ENCODE measurements at regions not wholly inside any gene's neighbourhood (a gene's known extent, or its start where the extent isn't known, plus 50 kb on each side); places are given as distances from the start of the nearest gene placed in this dataset.

GRCh38 chr21:31548688-31549087 is 110.8 kb upstream of the SOD1 start:
- TF ChIP-seq CBFB (CRISPR knock-in tag; IDR thresholded peaks at IDR 0.05; ENCODE audit: low read depth), result no peak
- TF ChIP-seq ZNF396 (CRISPR knock-in tag; IDR thresholded peaks at IDR 0.05; ENCODE audit: borderline replicate concordance), result no peak
- TF ChIP-seq MAX (CRISPR knock-in tag; IDR thresholded peaks at IDR 0.05), result no peak
- TF ChIP-seq CTCF (IDR thresholded peaks at IDR 0.05), result no peak
- no peak for TF ChIP-seq USF1 (CRISPR knock-in tag; IDR thresholded peaks at IDR 0.05)
- TF ChIP-seq GTF2I (CRISPR knock-in tag; conservative IDR thresholded peaks at IDR 0.05), result no peak
- no peak for TF ChIP-seq SMAD3 (CRISPR knock-in tag; IDR thresholded peaks at IDR 0.05; ENCODE audit: borderline replicate concordance)
- TF ChIP-seq HMGA2 (CRISPR knock-in tag; IDR thresholded peaks at IDR 0.05), result no peak
- no peak for TF ChIP-seq MLX (CRISPR knock-in tag; IDR thresholded peaks at IDR 0.05)
- no peak for TF ChIP-seq MXD4 (CRISPR knock-in tag; IDR thresholded peaks at IDR 0.05; ENCODE audit: borderline replicate concordance)
- no peak for TF ChIP-seq NFYB (CRISPR knock-in tag; conservative IDR thresholded peaks at IDR 0.05; ENCODE audit: low read depth)
- TF ChIP-seq GABPB1 (CRISPR knock-in tag; IDR thresholded peaks at IDR 0.05), result no peak
- no peak for TF ChIP-seq SP1 (CRISPR knock-in tag; conservative IDR thresholded peaks at IDR 0.05)
- no peak for TF ChIP-seq CREB1 (CRISPR knock-in tag; IDR thresholded peaks at IDR 0.05)

Measured in WTC11 (cell line).